Left lobe of liver (tissue), 2 donors: ENCODE measurements at regions not wholly inside any gene's neighbourhood (a gene's known extent, or its start where the extent isn't known, plus 50 kb on each side); places are given as distances from the start of the nearest gene placed in this dataset.

Experiments
- ATAC-seq: fragments of 200-7000 bp; cut with Tn5 transposase; one replicate; pipeline ENCODE4 v1.9.1; 2020; ENCODE audit warnings: mild to moderate bottlenecking, moderate library complexity
- DNase-seq: peaks from one replicate; pipeline ENCODE4 v3.0.0-alpha.2; 2020; ENCODE audit warnings: low spot score
- donor health status: DM: no; HTN: no; CAD: no; lungs with moderate emphysema.
- donor health status: DM: no; HTN: yes; CAD: no.

DNA sequence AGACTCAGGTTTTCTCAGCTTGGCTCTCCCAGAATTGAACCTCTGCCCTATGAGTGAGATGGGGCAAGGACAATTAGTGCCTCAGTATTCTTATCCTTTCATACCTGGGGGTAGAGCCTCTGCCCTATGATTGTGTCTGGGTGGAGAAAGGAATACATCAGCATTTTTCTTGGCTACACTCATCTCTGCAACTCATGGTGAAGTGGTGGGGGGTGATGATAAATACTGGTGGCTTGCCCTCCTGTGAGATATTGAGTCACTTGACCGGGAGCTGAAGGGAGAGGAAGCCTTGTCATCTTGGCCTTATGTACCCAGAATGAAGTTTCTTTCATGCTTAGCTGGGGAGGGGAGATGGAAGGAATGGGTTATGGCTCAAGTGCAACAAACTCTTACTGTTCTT, 71.3 kb upstream of the ENOX2 start:
- DNase-seq (no peak), ATAC-seq (no peak)

DNA sequence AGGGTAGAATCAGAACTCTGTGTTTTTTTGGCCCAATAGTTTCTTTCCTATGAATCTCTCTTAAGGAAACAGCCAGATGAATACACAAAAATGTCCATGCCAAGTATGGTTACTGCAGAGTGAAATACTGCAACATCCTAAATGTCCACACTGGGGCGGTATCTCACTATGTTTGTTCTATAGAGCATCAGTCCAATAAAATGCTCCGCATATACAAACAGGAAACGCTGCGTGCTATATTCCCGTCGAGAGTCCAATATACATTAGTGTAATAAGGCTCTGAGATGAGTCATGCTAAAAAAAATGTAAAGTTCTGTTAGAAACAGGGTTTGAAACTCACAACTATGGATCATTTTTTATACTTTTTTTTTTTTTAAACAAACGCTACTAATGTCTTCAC, 72.9 kb upstream of the ENOX2 start:
- ATAC-seq (peak; percentile 80), DNase-seq (no peak)

DNA sequence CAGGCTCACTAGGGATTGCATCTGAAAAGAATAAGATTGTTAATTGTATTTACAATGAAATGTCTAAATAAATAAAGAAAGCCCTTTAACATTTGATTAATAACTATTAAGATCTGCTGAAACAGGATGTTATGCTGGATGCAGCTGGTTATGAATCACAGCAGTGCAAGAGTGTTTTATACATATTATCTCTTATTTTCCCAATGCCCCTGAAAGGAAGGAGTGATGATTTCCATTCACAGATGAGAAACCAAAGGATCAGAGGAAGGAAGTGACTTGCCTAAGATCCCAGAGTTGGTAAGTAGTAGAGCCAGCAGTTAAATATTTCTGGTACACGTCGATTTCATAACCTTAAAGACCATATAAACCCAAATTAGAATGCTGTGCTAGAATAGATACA, 76.3 kb upstream of the ARHGAP36 start:
- DNase-seq (no peak), ATAC-seq (no peak)

DNA sequence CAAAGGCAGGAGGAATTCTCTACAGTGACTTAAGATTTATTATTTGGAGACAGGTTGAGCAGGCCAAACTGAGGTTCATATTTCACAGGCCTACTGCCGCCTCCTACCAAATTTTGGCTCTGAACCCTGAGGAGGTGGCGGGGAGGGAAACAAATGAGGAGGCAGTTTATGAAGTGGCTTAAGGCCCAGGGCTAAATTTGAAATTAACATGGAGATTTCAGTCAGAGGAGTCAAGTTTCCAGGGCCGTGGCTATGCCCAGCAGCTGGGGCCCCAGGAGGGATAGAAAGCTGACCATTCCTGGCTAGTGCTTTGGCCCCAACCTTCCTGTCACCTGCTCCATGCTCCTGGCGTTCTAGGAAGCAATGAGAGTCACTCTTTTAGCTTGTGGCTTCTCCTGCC, 73.4 kb upstream of the ARHGAP36 start:
- no peak for ATAC-seq
- no peak for DNase-seq

DNA sequence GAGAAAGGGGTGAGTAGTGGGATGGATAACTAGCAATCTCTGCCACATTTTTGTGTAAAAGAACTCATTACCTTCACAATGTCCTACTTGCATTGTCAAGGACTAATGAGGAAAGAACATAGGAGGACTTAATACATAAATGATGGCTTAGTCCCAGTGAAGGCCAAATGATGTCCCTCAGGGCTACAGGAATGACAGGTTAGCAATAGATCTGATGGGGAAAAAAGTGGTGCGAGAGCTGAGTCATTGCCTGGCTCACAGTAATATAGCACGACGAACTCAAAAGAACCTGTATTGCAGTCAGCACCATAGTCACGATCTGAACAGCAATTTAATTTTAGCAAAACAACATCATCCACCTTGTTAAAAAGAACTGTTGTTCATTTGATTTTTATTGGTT, 70.9 kb upstream of the ARHGAP36 start:
- no peak for DNase-seq
- ATAC-seq: no peak

DNA sequence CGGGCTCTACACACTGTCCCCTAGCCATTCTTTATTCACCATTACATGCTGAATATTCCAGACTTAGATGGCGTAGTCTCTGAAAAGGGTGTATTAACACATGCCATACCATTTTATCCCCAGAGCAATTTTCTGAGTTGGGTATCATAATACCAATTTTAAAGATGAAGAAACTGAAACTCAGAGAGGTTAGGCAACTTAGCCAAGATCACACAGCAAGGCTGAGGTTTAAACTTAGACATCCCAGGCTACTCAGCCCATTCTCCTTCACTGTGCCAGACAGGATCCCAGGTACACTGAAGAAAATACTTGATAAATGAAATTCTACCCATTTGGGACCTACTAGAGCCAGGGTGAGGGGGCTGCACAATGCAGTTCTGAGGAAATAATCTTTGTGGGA, 67.4 kb upstream of the ARHGAP36 start:
- DNase-seq (no peak), ATAC-seq (no peak)

DNA sequence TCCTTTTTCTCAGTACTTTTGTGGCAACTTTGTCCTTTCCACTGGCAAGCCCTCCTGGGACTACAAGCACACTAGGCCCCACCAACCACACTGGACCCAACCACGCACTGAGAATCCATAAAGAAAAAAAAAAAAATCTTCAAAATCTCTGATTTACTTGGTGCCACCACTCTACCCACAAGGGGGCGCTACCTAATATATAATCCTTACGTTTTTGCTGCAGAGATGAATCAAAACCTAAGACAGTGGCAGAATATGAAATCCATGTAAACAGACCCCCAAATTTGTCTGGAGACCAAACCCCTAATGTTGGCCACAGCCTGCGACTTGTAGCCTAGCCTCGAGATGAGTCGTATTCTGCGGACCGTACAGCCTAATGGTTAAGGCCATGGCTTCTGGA, 63.5 kb upstream of the ARHGAP36 start:
- DNase-seq (no peak), ATAC-seq (no peak)

DNA sequence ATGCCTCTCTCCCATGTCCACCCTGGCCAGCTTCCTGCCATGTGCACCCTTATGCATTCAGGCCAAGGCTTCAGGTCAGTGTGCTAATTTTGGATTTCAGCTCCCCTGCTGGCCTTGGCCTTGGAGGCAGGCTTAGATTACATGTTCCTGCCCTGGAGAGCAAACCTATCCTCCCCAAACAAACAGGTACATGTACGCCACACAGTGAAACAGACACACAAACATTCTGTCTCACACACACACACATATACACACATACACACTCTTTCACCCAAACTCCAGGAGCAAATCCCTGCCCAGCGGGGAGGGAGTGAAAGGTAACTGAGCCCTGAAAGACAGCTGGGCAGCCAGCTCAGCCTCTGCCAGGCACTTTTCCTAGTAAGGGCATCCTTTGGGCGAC, 62.7 kb upstream of the ARHGAP36 start:
- DNase-seq (no peak), ATAC-seq (no peak)

DNA sequence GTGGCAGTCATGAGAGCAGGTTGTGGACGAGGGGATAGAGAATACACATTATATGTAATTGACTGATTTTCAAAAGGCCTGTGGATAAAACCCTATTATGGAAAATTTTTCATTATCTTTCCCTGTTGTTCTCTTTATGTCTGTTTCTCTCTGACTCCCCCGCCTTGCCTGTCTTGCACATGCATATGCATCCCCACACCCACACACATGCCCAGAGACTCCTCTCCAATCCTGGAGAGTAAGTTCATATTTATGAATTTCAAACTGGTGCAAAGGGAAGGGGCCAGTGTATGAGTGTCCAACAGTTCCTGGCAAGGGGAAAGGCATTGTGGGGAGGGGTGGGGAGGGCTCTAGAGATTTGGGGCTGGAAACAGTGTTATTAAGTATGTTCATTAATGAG, 60.8 kb upstream of the ARHGAP36 start:
- DNase-seq (no peak), ATAC-seq (no peak)

DNA sequence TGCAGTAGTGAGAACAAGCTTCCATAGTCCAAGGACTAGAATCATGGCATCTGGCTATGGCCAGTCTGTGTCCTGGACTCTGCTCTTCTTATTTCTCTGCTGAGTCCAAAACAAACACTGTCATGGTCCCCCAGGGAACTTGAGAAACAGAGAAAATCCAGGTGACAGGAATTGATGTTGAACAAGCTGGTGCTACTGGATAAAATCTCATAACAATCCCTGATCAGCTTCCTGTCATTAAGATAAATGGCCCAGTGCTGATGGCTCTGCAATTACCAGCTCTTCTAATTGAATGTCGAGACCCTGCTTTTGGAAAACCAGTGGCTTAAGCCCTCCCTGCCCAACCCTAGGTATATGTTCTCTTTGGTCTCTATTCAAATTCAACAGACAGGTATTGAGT, 58.8 kb upstream of the ARHGAP36 start:
- ATAC-seq (no peak), DNase-seq (no peak)
